Mesenchymal stem cell (in vitro differentiated cells and primary cell): ENCODE measurements at regions not wholly inside any gene's neighbourhood (a gene's known extent, or its start where the extent isn't known, plus 50 kb on each side); places are given as distances from the start of the nearest gene placed in this dataset.
A peak's percentile ranks its signal among the peaks of the same experiment; 100 is the strongest.

Source experiments
- DNase-seq: peaks from one replicate; pipeline ENCODE4 v3.0.0-alpha.2; 2013
- H2AFZ ChIP-seq: one replicate; pipeline ENCODE4 v1.6.1; 2013; ENCODE audit warnings: low read depth, mild to moderate bottlenecking, control low read depth, inconsistent platforms, low read length, moderate library complexity
- H2AK5ac ChIP-seq: 2 replicates; pipeline ENCODE4 v1.6.1; 2013; ENCODE audit warnings: low read length, moderate library complexity, mild to moderate bottlenecking, inconsistent platforms; ENCODE audit not compliant: severe bottlenecking
- H2BK120ac ChIP-seq: one replicate; pipeline ENCODE4 v1.6.1; 2013; ENCODE audit warnings: low read depth, mild to moderate bottlenecking, inconsistent platforms, low read length, moderate library complexity
- H2BK12ac ChIP-seq, 2 experiments: one replicate each; pipeline ENCODE4 v1.6.1; 2013; ENCODE audit warnings: inconsistent platforms in 2 of 2, low read length in 2 of 2, mild to moderate bottlenecking in 2 of 2, moderate library complexity in 2 of 2, control low read depth in 1 of 2
- H2BK15ac ChIP-seq: one replicate; pipeline ENCODE4 v1.6.1; 2013; ENCODE audit warnings: mild to moderate bottlenecking, low read depth, inconsistent platforms; ENCODE audit not compliant: poor library complexity, severe bottlenecking
- H2BK5ac ChIP-seq: 2 replicates; pipeline ENCODE4 v1.6.1; 2013; ENCODE audit warnings: low read depth, mild to moderate bottlenecking, low read length, control low read depth, inconsistent platforms; ENCODE audit not compliant: poor library complexity, severe bottlenecking
- H3K14ac ChIP-seq, 2 experiments: one replicate each; pipeline ENCODE4 v1.6.1; 2013; ENCODE audit warnings: inconsistent platforms in 2 of 2, low read length in 2 of 2, control low read depth in 1 of 2, mild to moderate bottlenecking in 1 of 2, moderate library complexity in 1 of 2
- H3K18ac ChIP-seq, 2 experiments: one replicate each; pipeline ENCODE4 v1.6.1; 2013; ENCODE audit warnings: inconsistent platforms in 2 of 2, low read length in 2 of 2, control low read depth in 1 of 2, low read depth in 1 of 2, mild to moderate bottlenecking in 1 of 2
- H3K23ac ChIP-seq, 2 experiments: one replicate each; pipeline ENCODE4 v1.6.1; 2013; ENCODE audit warnings: inconsistent platforms in 2 of 2, low read length in 2 of 2, mild to moderate bottlenecking in 2 of 2, moderate library complexity in 2 of 2, control low read depth in 1 of 2
- H3K27ac ChIP-seq: 2 replicates; pipeline ENCODE4 v1.5.1; 2013; ENCODE audit warnings: mild to moderate bottlenecking, moderate library complexity, low read length, control low read depth, inconsistent platforms; ENCODE audit not compliant: poor library complexity, severe bottlenecking
- H3K27me3 ChIP-seq, 2 experiments: 2 replicates each; pipeline versions ENCODE4 v1.6.1 to v1.7.0; 2013; ENCODE audit warnings: low read length in 2 of 2, mild to moderate bottlenecking in 2 of 2, moderate library complexity in 2 of 2, control low read depth in 1 of 2, inconsistent platforms in 1 of 2; ENCODE audit not compliant: control insufficient read depth in 1 of 2, insufficient read depth in 1 of 2
- H3K36me3 ChIP-seq, 2 experiments: 2 replicates each; pipeline versions ENCODE4 v1.6.1 to v1.7.0; 2013; ENCODE audit warnings: low read length in 2 of 2, control low read depth in 1 of 2, inconsistent platforms in 1 of 2, low read depth in 1 of 2, mild to moderate bottlenecking in 1 of 2; ENCODE audit not compliant: insufficient read depth in 2 of 2, control insufficient read depth in 1 of 2
- H3K4ac ChIP-seq, 2 experiments: one replicate each; pipeline ENCODE4 v1.6.1; 2013; ENCODE audit warnings: inconsistent platforms in 2 of 2, low read length in 2 of 2, mild to moderate bottlenecking in 2 of 2, moderate library complexity in 2 of 2, control low read depth in 1 of 2, low read depth in 1 of 2
- H3K4me1 ChIP-seq: 2 replicates; pipeline ENCODE4 v1.6.1; 2013; ENCODE audit warnings: low read depth, low read length, control low read depth; ENCODE audit not compliant: control insufficient read depth, insufficient read depth
- H3K4me2 ChIP-seq: 2 replicates; pipeline ENCODE4 v1.6.1; 2013; ENCODE audit warnings: low read length, mild to moderate bottlenecking, inconsistent platforms; ENCODE audit not compliant: poor library complexity, severe bottlenecking
- H3K4me3 ChIP-seq, 2 experiments: 2 replicates each; pipeline versions ENCODE4 v1.5.1 to v1.7.0; 2013; ENCODE audit warnings: low read length in 2 of 2, mild to moderate bottlenecking in 2 of 2, control low read depth in 1 of 2, low read depth in 1 of 2; ENCODE audit not compliant: insufficient read depth in 1 of 2
- H3K79me1 ChIP-seq: replicated peaks from 2 replicates; pipeline ENCODE4 v1.6.1; 2013; ENCODE audit warnings: mild to moderate bottlenecking, control low read depth, low read length, inconsistent platforms; ENCODE audit not compliant: poor library complexity, severe bottlenecking
- H3K9ac ChIP-seq: 2 replicates; pipeline ENCODE4 v1.7.0; 2013; ENCODE audit warnings: mild to moderate bottlenecking, low read length, moderate library complexity
- H3K9me3 ChIP-seq: 2 replicates; pipeline ENCODE4 v1.7.0; 2013; ENCODE audit warnings: mild to moderate bottlenecking, low read length; ENCODE audit not compliant: control insufficient read depth
- H4K8ac ChIP-seq: one replicate; pipeline ENCODE4 v1.6.1; 2013; ENCODE audit warnings: inconsistent platforms, mild to moderate bottlenecking, low read length, moderate library complexity
- H4K91ac ChIP-seq: one replicate; pipeline ENCODE4 v1.6.1; 2013; ENCODE audit warnings: mild to moderate bottlenecking, low read length, inconsistent platforms
- WGBS: methylation state at CpG from one replicate; pipeline ENCODE4 v1.1.7; 2013; ENCODE audit warnings: mixed read lengths; 5-methylcytosine and 5-hydroxymethylcytosine counted together

GRCh38 chr5:180423598-180423997, 70.5 kb upstream of the GFPT2 start:
- Histone ChIP-seq H2AK5ac (peak overlapping the region; percentile 31), H3K9ac (no peak overlapping the region), H3K4me2 (no peak overlapping the region)

GRCh38 chr5:180424094-180424493, 70.1 kb upstream of the CNOT6 start:
- peaks cover 0 to 5% of the 10 kb centered on the region in 2 experiments for H3K27me3 ChIP-seq
- 75% methylated on average over 7 of the region's 7 CpGs for WGBS

More at GRCh38 chr5:180423598-180423997, 70.5 kb upstream of the GFPT2 start:
- no peak overlapping the region for H3K18ac ChIP-seq
- no peak overlapping the region for H3K4me3 ChIP-seq
- H3K27me3 ChIP-seq, result peaks cover 0 to under 1% of the 10 kb centered on the region in 2 experiments
- H2BK12ac ChIP-seq, result no peak overlapping the region
- H4K91ac ChIP-seq, result no peak overlapping the region
- 93% methylated on average over 5 of the region's 5 CpGs for WGBS
- H3K27ac ChIP-seq, result peak overlapping the region; percentile 46
- H4K8ac ChIP-seq, result no peak overlapping the region
- no peaks in the 10 kb centered on the region for H3K79me1 ChIP-seq
- H3K23ac ChIP-seq, result no peak overlapping the region
- H3K4me1 ChIP-seq, result peaks cover 7% of the 10 kb centered on the region
- H2AFZ ChIP-seq, result no peak overlapping the region
- H3K14ac ChIP-seq, result no peak overlapping the region
- H2BK5ac ChIP-seq, result no peak overlapping the region
- no peak for DNase-seq
- H3K36me3 ChIP-seq, result no peaks in the 10 kb centered on the region
- H2BK120ac ChIP-seq, result no peak overlapping the region
- H3K9me3 ChIP-seq, result no peaks in the 10 kb centered on the region
- no peak overlapping the region for H2BK15ac ChIP-seq
- H3K4ac ChIP-seq, result no peak overlapping the region

DNA sequence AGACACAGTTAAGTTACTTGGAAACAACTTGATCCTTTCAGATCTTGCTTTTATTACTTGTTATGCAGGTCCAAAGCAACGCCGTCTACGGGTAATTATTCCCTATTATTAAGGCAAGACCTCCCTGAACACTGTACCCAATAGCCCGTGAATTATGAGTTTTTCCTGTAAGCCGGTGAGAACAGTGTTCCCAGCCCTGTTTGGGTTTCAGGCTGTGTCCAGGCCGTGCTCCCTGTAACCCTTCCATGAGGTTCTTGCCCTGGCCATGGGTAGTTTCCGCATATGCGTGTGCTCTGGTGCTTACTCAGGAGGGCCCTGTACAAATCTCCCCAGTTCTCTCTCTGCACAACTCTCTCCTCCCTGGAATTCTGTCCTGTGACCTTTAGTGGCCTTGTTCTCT, 65.6 kb upstream of the CNOT6 start:
- H3K27me3 ChIP-seq, result peaks cover 0 to 8% of the 10 kb centered on the region in 2 experiments
- DNase-seq, result no peak
- H3K4me2 ChIP-seq, result no peak overlapping the region
- no peak overlapping the region for H4K8ac ChIP-seq
- H3K14ac ChIP-seq, result no peak overlapping the region
- no peak overlapping the region for H3K4me3 ChIP-seq
- H4K91ac ChIP-seq, result no peak overlapping the region
- H2AK5ac ChIP-seq, result no peak overlapping the region
- no peak overlapping the region for H2BK5ac ChIP-seq
- H2AFZ ChIP-seq, result no peak overlapping the region
- H2BK15ac ChIP-seq, result no peak overlapping the region
- peaks cover 7% of the 10 kb centered on the region for H3K4me1 ChIP-seq
- H3K4ac ChIP-seq, result no peak overlapping the region
- no peak overlapping the region for H3K9ac ChIP-seq
- no peak overlapping the region for H2BK120ac ChIP-seq
- H3K23ac ChIP-seq, result no peak overlapping the region
- WGBS, result 92% methylated on average over 8 of the region's 8 CpGs
- H3K79me1 ChIP-seq, result no peaks in the 10 kb centered on the region
- no peaks in the 10 kb centered on the region for H3K36me3 ChIP-seq
- no peak overlapping the region for H3K18ac ChIP-seq
- no peak overlapping the region for H2BK12ac ChIP-seq
- no peak overlapping the region for H3K27ac ChIP-seq
- H3K9me3 ChIP-seq, result no peaks in the 10 kb centered on the region

More at GRCh38 chr5:180424094-180424493, 70.1 kb upstream of the CNOT6 start:
- Histone ChIP-seq H3K79me1 (no peaks in the 10 kb centered on the region), H4K91ac (no peak overlapping the region), H3K4ac (no peak overlapping the region), H2BK15ac (no peak overlapping the region), H2BK12ac (no peak overlapping the region), H3K27ac (no peak overlapping the region), H3K9me3 (no peaks in the 10 kb centered on the region), H3K23ac (no peak overlapping the region), H2BK120ac (no peak overlapping the region), H3K4me1 (peaks cover 7% of the 10 kb centered on the region), H2AK5ac (no peak overlapping the region), H3K14ac (no peak overlapping the region), H2BK5ac (no peak overlapping the region), H3K4me3 (no peak overlapping the region), H4K8ac (no peak overlapping the region), H2AFZ (no peak overlapping the region), H3K4me2 (no peak overlapping the region), H3K36me3 (no peaks in the 10 kb centered on the region), H3K9ac (no peak overlapping the region), H3K18ac (no peak overlapping the region)
- no peak for DNase-seq

GRCh38 chr5:180431932-180432331, 62.2 kb upstream of the CNOT6 start:
- Histone ChIP-seq H3K36me3 (no peaks in the 10 kb centered on the region), H4K8ac (no peak overlapping the region), H3K27me3 (peaks cover 0 to 11% of the 10 kb centered on the region in 2 experiments), H3K9me3 (no peaks in the 10 kb centered on the region), H2BK5ac (no peak overlapping the region), H3K23ac (no peak overlapping the region), H3K18ac (no peak overlapping the region), H2BK120ac (no peak overlapping the region), H3K4me1 (peaks cover 1% of the 10 kb centered on the region), H3K4ac (no peak overlapping the region), H4K91ac (no peak overlapping the region), H2BK12ac (no peak overlapping the region), H3K14ac (no peak overlapping the region), H3K4me3 (no peak overlapping the region), H3K9ac (no peak overlapping the region), H2AFZ (no peak overlapping the region), H3K79me1 (no peaks in the 10 kb centered on the region), H2AK5ac (no peak overlapping the region), H2BK15ac (no peak overlapping the region), H3K27ac (no peak overlapping the region), H3K4me2 (no peak overlapping the region)
- WGBS, result 92% methylated on average over 26 of the region's 27 CpGs
- DNase-seq, result no peak
